ENCODE measurements at regions not wholly inside any gene's neighbourhood (a gene's known extent, or its start where the extent isn't known, plus 50 kb on each side); places are given as distances from the start of the nearest gene placed in this dataset.

- no peak overlapping the region for H3K4me3 ChIP-seq
- TF ChIP-seq CTCF (IDR thresholded peaks at IDR 0.05), result no peak
- no peaks in the 10 kb centered on the region for H3K36me3 ChIP-seq
- no peak for FAIRE-seq
- DNase-seq, result no peak
- peaks cover 0 to 12% (median 6%) of the 10 kb centered on the region in 3 donors for H3K4me1 ChIP-seq
- H3K27me3 ChIP-seq, result no peaks in the 10 kb centered on the region
- 77 to 78% methylated on average over 5 of the region's 5 CpGs for WGBS, 2 donors
- no peaks in the 10 kb centered on the region for H3K9me3 ChIP-seq
- peak in 3 of 4 donors; percentile 34 to 54 (median 48) for ATAC-seq
- H3K27ac ChIP-seq, result no peak overlapping the region
- intact Hi-C loops (cut with DNase I), result no loop called here
These were observed 109.5 kb downstream of the CDC42EP3 start for GRCh38 chr2:37561615-37562569.

GRCh38 chr2:37563375-37564015, 107.9 kb downstream of the CDC42EP3 start:
- TF ChIP-seq CTCF (IDR thresholded peaks at IDR 0.05), result no peak
- ATAC-seq (no peak), DNase-seq (no peak), FAIRE-seq (no peak)
- no peaks in the 10 kb centered on the region for H3K27me3 ChIP-seq
- H3K27ac ChIP-seq, result no peak overlapping the region
- intact Hi-C loops (cut with DNase I), result no loop called here
- no peaks in the 10 kb centered on the region for H3K9me3 ChIP-seq
- H3K4me1 ChIP-seq, result peaks cover 0 to 12% (median 6%) of the 10 kb centered on the region in 3 donors
- H3K4me3 ChIP-seq, result no peak overlapping the region
- H3K36me3 ChIP-seq, result no peaks in the 10 kb centered on the region
- WGBS, 2 donors, result 70 to 83% methylated on average over 6 of the region's 6 CpGs

GRCh38 chr2:37564356-37564755, 107.1 kb downstream of the CDC42EP3 start:
- H3K4me1 ChIP-seq, result peaks cover 0 to 12% (median 6%) of the 10 kb centered on the region in 3 donors
- no peaks in the 10 kb centered on the region for H3K9me3 ChIP-seq
- H3K4me3 ChIP-seq, result no peak overlapping the region
- intact Hi-C loops (cut with DNase I), result no loop called here
- no peak for TF ChIP-seq CTCF (IDR thresholded peaks at IDR 0.05)
- H3K27me3 ChIP-seq, result no peaks in the 10 kb centered on the region
- DNase-seq (no peak), FAIRE-seq (no peak), ATAC-seq (no peak)
- no peak overlapping the region for H3K27ac ChIP-seq
- 80 to 84% methylated on average over 7 of the region's 7 CpGs for WGBS, 2 donors
- H3K36me3 ChIP-seq, result no peaks in the 10 kb centered on the region

- intact Hi-C loops (cut with DNase I), result no loop called here
- Histone ChIP-seq H3K4me1 (peaks cover 0 to 2% (median 2%) of the 10 kb centered on the region in 3 donors), H3K27ac (no peak overlapping the region), H3K36me3 (no peaks in the 10 kb centered on the region), H3K27me3 (no peaks in the 10 kb centered on the region), H3K4me3 (no peak overlapping the region), H3K9me3 (no peaks in the 10 kb centered on the region)
- no peak for FAIRE-seq
- TF ChIP-seq CTCF (IDR thresholded peaks at IDR 0.05), result no peak
- ATAC-seq, result peak in 1 of 4 donors; percentile 32
- 83 to 92% methylated on average over 5 of the region's 5 CpGs for WGBS, 2 donors
- no peak for DNase-seq
These were observed 104.9 kb downstream of the CDC42EP3 start for GRCh38 chr2:37566517-37566981.

Measured in pancreas (tissue), 10 donors.